PC-9 (cell line): ENCODE measurements at regions not wholly inside any gene's neighbourhood (a gene's known extent, or its start where the extent isn't known, plus 50 kb on each side); places are given as distances from the start of the nearest gene placed in this dataset.

Experiments used
- BruUV-seq: library from RNA; stranded (reverse); fragments of 400-500 nt; replicated peaks from 2 replicates; lab custom pipeline; 2021; lab: Mats Ljungman, UMichigan
- CTCF ChIA-PET: fragments of 300-600 bp; sonication (Branson Sonifier 250); formaldehyde crosslinking; loops from one replicate; lab custom pipeline; 2022; ENCODE audit warnings: antibody characterized with exemption; lab: Charles Lee
- POLR2A ChIA-PET: fragments of 300-600 bp; sonication (Branson Sonifier 250); formaldehyde crosslinking; loops from one replicate; lab custom pipeline; 2022; ENCODE audit warnings: antibody characterized with exemption; ENCODE audit not compliant: unreplicated experiment; lab: Charles Lee
- DNase-seq, 2 experiments: peaks; one replicate each; pipeline versions ENCODE4 v3.0.0 to v3.0.0-alpha.2; 2015 to 2022; ENCODE audit warnings: mixed read lengths in 1 of 2
- H2AFZ ChIP-seq: fragments of 200-600 bp; sonication (generic); 2 replicates; pipeline ENCODE4 v1.8.1; 2017; ENCODE audit warnings: antibody characterized with exemption
- H3F3A ChIP-seq: fragments of 200-600 bp; sonication (generic); 2 replicates; pipeline ENCODE4 v1.8.1; 2017; ENCODE audit warnings: antibody characterized with exemption, mild to moderate bottlenecking, low read depth; ENCODE audit not compliant: insufficient read depth
- H3K27ac ChIP-seq: fragments of 200-600 bp; sonication (generic); 2 replicates; pipeline ENCODE4 v1.6.1; 2016; ENCODE audit warnings: mixed run types
- H3K27me3 ChIP-seq: fragments of 200-600 bp; sonication (generic); 2 replicates; pipeline ENCODE4 v1.6.1; 2016; ENCODE audit warnings: low read depth, mixed run types; ENCODE audit not compliant: insufficient read depth
- H3K36me3 ChIP-seq: fragments of 200-600 bp; sonication (generic); 2 replicates; pipeline ENCODE4 v1.6.1; 2016; ENCODE audit warnings: low read depth, mixed run types
- H3K4me1 ChIP-seq: fragments of 200-600 bp; sonication (generic); replicated peaks from 2 replicates; pipeline ENCODE4 v1.6.1; 2016; ENCODE audit warnings: mixed run types; ENCODE audit not compliant: insufficient read depth
- H3K4me2 ChIP-seq: fragments of 200-600 bp; sonication (generic); 2 replicates; pipeline ENCODE4 v1.6.1; 2017; ENCODE audit warnings: mixed run types
- H3K4me3 ChIP-seq: fragments of 200-600 bp; sonication (generic); 2 replicates; pipeline ENCODE4 v1.6.1; 2016; ENCODE audit warnings: mixed run types
- H3K79me2 ChIP-seq: fragments of 200-600 bp; sonication (generic); 2 replicates; pipeline ENCODE4 v1.6.1; 2017; ENCODE audit warnings: low read depth, mixed run types
- H3K9me2 ChIP-seq: fragments of 200-600 bp; sonication (generic); 2 replicates; pipeline ENCODE4 v1.8.1; 2017; ENCODE audit warnings: mild to moderate bottlenecking; ENCODE audit not compliant: insufficient read depth
- H3K9me3 ChIP-seq: fragments of 200-600 bp; sonication (generic); 2 replicates; pipeline ENCODE4 v1.8.1; 2016; ENCODE audit warnings: low read depth; ENCODE audit not compliant: insufficient read depth
- H4K20me1 ChIP-seq: fragments of 200-600 bp; sonication (generic); 2 replicates; pipeline ENCODE4 v1.8.1; 2017; ENCODE audit not compliant: insufficient read depth
- CTCF ChIP-seq: fragments of 200-600 bp; sonication (generic); conservative IDR thresholded peaks from 2 replicates; pipeline ENCODE4 v1.6.1; 2017; ENCODE audit warnings: mixed run types, antibody characterized with exemption, mild to moderate bottlenecking, moderate library complexity
- EZH2 ChIP-seq: fragments of 200-600 bp; sonication (generic); IDR thresholded peaks from 2 replicates; pipeline ENCODE4 v1.8.0; 2017; ENCODE audit warnings: antibody characterized with exemption, low read depth
- intact Hi-C: fragments of 100-400 bp; cut with micrococcal nuclease; formaldehyde crosslinking; loops from one replicate; pipeline ENCODE4 v1.10.0; 2022; ENCODE audit not compliant: unreplicated experiment

DNA sequence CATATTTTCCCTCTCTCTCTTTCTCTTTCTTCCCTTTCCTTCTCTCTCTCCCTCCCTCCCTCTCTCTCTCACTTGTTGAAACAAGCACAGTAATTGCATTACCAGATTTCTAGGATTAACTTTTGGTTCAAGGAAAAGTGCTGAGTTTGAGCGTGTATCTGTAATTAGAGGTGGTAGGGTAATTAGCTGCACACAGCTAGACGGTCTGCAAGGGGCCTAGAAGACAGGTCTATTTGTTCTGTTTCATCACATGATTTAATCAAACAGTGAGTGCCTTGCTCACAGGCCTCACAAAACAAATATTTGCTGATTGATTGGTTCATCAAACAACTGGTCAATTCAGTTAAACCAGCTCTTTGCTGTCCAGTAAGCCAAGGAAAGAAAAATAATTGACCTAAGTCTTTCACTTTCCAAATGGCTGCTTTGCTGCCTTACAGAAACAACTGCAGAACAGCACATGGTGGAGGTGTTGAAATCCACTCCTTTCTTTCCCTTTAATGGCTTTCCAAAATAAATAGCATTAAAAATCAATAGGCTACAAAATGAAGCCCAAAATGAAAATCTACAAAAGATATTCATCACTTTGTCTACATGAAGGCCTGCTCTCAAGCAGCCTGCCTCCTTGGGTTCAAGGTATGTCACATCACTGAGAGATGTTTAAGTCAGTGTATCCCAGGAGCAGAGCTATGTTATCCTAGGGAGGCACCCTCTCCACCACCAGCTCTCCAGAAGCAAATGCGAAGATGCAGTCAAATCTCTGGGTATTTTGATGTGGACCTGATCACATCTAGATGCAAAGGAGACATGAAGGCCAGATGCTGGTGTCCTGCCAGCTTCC, 264.4 kb upstream of the SIX2 start:
- no peaks in the 10 kb centered on the region for H3K27me3 ChIP-seq
- no peaks in the 10 kb centered on the region for H3K79me2 ChIP-seq
- no peaks in the 10 kb centered on the region for H3K9me2 ChIP-seq
- 0 out of 2 replicates have a peak overlapping the region, but pooled peaks have one; percentile 10 for H2AFZ ChIP-seq
- no peak overlapping the region for H3K4me3 ChIP-seq
- ChIA-PET POLR2A (no interaction called here), CTCF (no interaction called here)
- no peaks in the 10 kb centered on the region for H4K20me1 ChIP-seq
- H3K36me3 ChIP-seq, result no peaks in the 10 kb centered on the region
- intact Hi-C loops, result no loop called here
- TF ChIP-seq CTCF (no peak), EZH2 (no peak)
- peaks cover 52% of the 10 kb centered on the region for H3K4me1 ChIP-seq
- H3F3A ChIP-seq, result peaks cover 32% of the 10 kb centered on the region
- BruUV-seq, result no TSS peak
- H3K9me3 ChIP-seq, result no peaks in the 10 kb centered on the region
- peak overlapping the region; percentile 53 for H3K4me2 ChIP-seq
- H3K27ac ChIP-seq, result peak overlapping the region; percentile 77
- peak in 1 of 2 experiments; percentile 90 for DNase-seq

DNA sequence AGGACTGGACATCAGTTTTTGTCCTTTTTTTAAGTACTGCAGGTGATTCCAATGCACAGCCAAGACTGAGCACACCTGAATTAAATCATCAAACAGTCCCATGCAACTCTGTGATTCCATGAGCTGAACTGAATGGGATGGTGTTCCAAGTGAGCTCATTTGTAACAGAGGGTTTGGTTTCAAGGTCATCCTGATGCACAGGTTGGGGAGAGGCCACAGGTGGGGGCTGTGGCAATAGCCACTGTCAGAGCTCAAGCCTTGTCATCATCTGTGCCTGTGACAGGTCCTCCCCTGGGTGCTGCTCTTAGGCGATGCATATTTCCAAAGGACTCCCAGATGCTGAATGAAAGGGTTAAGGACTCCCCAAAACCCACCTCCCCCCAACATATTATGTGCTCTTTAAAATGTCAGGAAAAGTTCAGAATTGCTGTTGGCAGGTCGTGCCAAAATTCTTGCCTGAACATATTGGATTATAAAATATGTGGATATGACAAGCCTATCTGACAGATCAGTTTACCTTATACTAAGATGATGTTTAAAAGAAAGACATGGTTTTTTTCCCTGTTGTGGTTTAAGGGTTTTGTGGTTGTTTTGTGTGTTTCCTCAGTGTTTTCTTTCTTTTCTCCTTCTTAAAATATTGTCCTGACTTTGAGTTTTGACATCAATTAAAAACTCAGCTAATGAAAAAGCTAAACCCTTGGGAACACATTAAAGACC, 263.5 kb upstream of the SIX2 start:
- Histone ChIP-seq H3K9me2 (no peaks in the 10 kb centered on the region), H2AFZ (no peak overlapping the region), H3K4me1 (peaks cover 51% of the 10 kb centered on the region), H4K20me1 (no peaks in the 10 kb centered on the region), H3K9me3 (no peaks in the 10 kb centered on the region), H3K79me2 (no peaks in the 10 kb centered on the region), H3F3A (peaks cover 32% of the 10 kb centered on the region), H3K4me2 (peak overlapping the region; percentile 53; the same call in 1 of the 2 replicates), H3K27ac (no peak overlapping the region; the same call in 1 of the 2 replicates), H3K36me3 (no peaks in the 10 kb centered on the region), H3K4me3 (no peak overlapping the region), H3K27me3 (no peaks in the 10 kb centered on the region)
- CTCF ChIA-PET, result no interaction called here
- intact Hi-C loops, result no loop called here
- no peak for DNase-seq
- no TSS peak for BruUV-seq
- POLR2A ChIA-PET, result no interaction called here
- TF ChIP-seq CTCF, result no peak
- TF ChIP-seq EZH2, result no peak

DNA sequence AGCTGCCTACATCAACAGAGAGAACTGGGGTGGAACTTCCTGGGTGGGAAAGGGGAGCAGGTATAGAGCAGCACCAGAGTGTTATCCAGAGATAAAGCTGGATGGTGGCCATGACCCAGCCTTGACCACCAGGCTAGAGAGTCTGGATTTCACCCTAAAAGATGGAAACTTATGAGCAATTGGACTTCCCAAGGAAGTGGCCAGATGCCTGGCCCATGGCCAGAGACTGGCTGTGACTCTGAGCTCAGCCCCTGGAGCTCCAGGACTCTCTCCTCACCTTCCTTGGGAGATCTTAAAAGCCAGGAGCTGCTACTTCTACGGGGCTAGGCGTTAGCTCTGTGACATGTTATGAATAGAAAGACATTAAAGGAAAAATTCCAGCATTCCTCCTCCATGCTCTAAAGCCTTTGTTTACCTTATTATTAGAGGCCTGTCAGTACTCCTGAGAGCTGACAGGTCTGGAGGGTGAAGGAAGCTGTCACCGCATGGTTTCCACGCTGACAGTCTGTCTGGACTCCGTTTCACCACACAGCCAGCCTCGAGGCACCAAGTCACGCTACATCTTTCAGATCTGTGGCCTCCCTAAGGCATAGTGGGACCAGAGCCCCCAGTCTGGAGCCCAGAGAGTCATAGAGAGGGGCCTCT, 260.0 kb upstream of the SIX2 start:
- CTCF ChIA-PET, result no interaction called here
- Histone ChIP-seq H2AFZ (no peak overlapping the region), H4K20me1 (no peaks in the 10 kb centered on the region), H3K4me2 (no peak overlapping the region), H3K9me2 (no peaks in the 10 kb centered on the region), H3K4me3 (no peak overlapping the region), H3K27me3 (no peaks in the 10 kb centered on the region), H3K4me1 (peaks cover 26% of the 10 kb centered on the region), H3K36me3 (no peaks in the 10 kb centered on the region), H3F3A (peaks cover 11% of the 10 kb centered on the region; the same call in 1 of the 2 replicates), H3K79me2 (no peaks in the 10 kb centered on the region), H3K9me3 (peaks cover 9% of the 10 kb centered on the region; the same call in 1 of the 2 replicates), H3K27ac (no peak overlapping the region)
- intact Hi-C loops, result no loop called here
- POLR2A ChIA-PET, result interaction anchor here (0.6 kb wide), 1 partner anchor 149 kb away, joined by 4 read pairs; no protein-coding TSS in a partner anchor
- no peak for TF ChIP-seq EZH2
- TF ChIP-seq CTCF, result no peak
- BruUV-seq, result no TSS peak
- DNase-seq, result no peak
